SJCRH30 (cell line): ENCODE measurements at regions not wholly inside any gene's neighbourhood (a gene's known extent, or its start where the extent isn't known, plus 50 kb on each side); places are given as distances from the start of the nearest gene placed in this dataset.

ENCODE experiments used
- DNase-seq, 2 experiments: peaks; one replicate each; pipeline ENCODE4 v3.0.0-alpha.2; 2015 to 2020
- H3K27ac ChIP-seq: fragments of 250-450 bp; sonication (Bioruptor Pico); 2 replicates; pipeline ENCODE4 v1.5.1; 2020; ENCODE audit warnings: mild to moderate bottlenecking, moderate library complexity
- H3K27me3 ChIP-seq: fragments of 250-450 bp; sonication (Bioruptor Pico); 2 replicates; pipeline ENCODE4 v1.5.1; 2020; ENCODE audit warnings: mild to moderate bottlenecking, moderate library complexity
- H3K36me3 ChIP-seq: fragments of 250-450 bp; sonication (Bioruptor Pico); 2 replicates; pipeline ENCODE4 v1.5.1; 2020; ENCODE audit warnings: mild to moderate bottlenecking, moderate library complexity
- H3K4me1 ChIP-seq: fragments of 250-450 bp; sonication (Bioruptor Pico); 2 replicates; pipeline ENCODE4 v1.5.1; 2020; ENCODE audit warnings: mild to moderate bottlenecking, moderate library complexity
- H3K4me3 ChIP-seq: fragments of 250-450 bp; sonication (Bioruptor Pico); 2 replicates; pipeline ENCODE4 v1.5.1; 2020; ENCODE audit warnings: mild to moderate bottlenecking, moderate library complexity
- H3K9me3 ChIP-seq: fragments of 250-450 bp; sonication (Bioruptor Pico); replicated peaks from 2 replicates; pipeline ENCODE4 v1.5.1; 2020; ENCODE audit warnings: mild to moderate bottlenecking, moderate library complexity

DNA sequence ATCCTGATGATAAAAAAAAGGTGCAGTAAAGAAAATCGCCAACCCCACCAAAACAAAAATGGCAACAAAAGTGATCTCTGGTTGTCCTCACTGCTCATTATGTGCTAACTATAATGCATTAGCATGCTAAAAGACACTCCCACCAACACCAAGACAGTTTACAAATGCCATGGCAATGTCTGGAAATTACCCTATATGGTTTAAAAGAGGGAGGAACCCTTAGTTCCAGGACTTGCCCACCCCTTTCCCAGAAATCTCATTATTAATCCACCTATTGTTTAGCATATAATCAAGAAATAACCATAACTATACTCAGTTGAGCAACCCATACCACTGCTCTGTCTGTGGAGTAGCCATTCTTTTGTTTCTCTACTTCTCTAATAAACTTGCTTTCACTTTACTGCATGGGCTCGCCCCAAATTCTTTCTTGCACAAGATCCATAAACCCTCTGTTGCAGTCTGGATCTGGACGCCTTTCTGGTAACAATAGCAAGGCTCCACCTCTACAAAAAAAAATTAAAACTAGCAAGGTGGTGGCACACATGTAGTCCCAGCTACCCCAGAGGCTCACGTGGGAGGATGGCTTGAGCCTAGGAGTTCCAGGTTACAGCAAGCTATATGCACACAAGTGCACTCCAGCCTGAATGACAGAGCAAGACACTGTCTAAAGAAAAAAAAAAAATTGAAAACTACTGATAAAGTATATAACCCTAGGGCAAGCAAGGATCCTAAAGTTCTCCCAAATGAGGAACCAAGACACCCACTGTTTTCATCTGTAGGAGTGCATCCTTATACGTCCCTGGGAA is 278.8 kb upstream of the JARID2 start:
- Histone ChIP-seq H3K27me3 (no peaks in the 10 kb centered on the region), H3K4me3 (no peak overlapping the region), H3K4me1 (peaks cover 5% of the 10 kb centered on the region), H3K27ac (no peak overlapping the region), H3K36me3 (no peaks in the 10 kb centered on the region), H3K9me3 (no peaks in the 10 kb centered on the region)
- DNase-seq = no peak

DNA sequence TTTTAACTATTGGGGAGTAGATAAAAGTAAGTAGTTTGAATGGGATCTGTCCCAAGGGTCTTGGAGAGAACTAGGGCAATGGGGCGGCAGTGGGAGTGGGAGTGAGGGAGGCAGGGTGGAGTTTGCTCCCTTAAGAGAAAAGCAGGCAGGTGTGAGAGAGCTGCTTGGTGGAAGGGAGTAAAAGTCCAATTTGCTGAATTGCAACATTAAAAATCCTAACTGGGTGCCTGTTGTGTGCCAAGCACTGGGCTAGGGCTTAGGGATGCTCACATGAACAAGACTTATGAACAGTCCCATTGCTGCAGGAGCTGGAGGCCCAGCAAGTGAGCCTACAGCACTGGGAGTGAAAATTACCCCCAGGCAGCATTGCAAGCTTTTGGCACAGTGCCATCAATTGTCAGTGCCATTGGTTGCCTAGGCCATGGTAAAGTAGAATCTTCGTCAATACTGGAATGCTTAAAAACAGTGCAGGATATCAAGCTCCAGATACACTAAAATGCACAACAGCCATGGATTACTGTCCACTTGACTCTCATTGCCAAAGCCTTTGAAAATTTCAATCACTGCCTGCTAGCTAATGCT is 277.7 kb upstream of the JARID2 start:
- peak in 1 of 2 experiments; percentile 31 for DNase-seq
- no peak overlapping the region for H3K27ac ChIP-seq
- H3K4me3 ChIP-seq = no peak overlapping the region
- H3K9me3 ChIP-seq = no peaks in the 10 kb centered on the region
- H3K4me1 ChIP-seq = peaks cover 5% of the 10 kb centered on the region
- no peaks in the 10 kb centered on the region for H3K36me3 ChIP-seq
- no peaks in the 10 kb centered on the region for H3K27me3 ChIP-seq

DNA sequence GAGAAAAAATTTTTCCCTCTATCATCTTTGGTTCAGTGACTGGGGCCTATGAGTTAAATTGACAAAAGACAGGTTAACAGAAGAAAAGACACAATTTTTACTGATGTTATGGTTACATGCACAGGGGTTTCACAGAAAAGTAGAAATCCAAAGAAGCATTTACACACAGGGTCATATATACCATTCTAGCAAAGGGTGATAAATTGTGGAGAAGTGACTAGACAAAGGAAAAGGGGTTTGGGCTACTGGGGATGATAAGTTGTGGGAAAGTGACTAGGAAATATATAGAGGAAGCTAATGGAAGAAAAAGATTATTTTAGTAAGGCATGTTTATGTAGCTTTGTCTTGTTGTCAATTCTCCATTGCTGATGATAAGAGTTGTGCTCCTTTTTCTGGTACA is 276.7 kb upstream of the JARID2 start:
- Histone ChIP-seq H3K27me3 (no peaks in the 10 kb centered on the region), H3K27ac (no peak overlapping the region), H3K36me3 (no peaks in the 10 kb centered on the region), H3K9me3 (no peaks in the 10 kb centered on the region), H3K4me3 (no peak overlapping the region), H3K4me1 (peaks cover 5% of the 10 kb centered on the region)
- DNase-seq = no peak

DNA sequence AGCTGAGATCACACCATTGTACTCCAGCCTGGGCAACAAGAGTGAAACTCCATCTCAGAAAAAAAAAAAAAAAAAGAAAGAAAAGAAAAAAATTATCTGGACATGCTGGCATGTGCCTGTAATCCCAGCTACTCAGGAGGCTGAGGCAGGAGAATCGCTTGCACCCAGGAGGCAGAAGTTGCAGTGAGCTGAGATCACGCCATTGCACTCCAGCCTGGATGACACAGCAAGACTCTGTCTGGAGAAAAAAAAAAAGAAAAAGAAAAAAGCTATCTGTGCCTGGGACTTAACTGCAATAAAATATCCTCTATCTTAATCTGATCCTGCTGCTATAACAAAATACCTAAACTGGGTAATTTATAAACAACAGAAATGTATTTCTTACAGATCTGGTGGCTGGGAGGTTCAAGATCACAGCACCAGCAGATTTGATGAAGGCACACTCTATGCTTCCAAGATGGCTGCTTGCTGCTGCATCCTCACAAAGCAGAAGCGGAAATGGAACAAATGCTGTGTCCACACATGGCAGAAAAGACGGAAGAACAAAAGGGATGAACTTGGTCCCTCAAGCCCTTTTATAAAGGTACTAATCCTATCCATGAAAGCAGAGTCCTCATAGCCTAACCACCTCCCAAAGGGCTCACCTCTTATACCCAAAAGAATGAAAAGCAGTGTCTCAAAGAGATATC is 273.3 kb upstream of the JARID2 start:
- no peaks in the 10 kb centered on the region for H3K9me3 ChIP-seq
- H3K4me3 ChIP-seq = no peak overlapping the region

DNA sequence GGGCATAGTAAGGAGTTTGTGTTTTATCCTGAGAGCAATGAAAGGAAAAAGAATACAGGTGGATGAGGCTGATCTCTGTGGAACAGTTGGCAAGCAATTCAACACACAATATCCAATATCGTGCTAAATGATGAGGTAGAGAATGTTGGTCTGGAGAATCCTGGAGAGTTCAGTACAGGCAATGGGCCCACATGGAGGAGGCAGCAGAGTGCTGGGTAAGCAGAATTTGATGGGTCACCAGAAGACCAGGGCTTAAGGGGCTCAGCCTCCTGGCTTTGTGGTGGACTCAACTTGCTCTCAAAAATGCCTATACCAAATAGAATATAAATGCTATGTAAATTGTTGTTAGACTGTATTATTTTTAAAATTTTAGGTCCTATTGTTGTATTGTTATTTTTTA is 271.5 kb upstream of the JARID2 start:
- Histone ChIP-seq H3K4me3 (no peak overlapping the region), H3K9me3 (no peaks in the 10 kb centered on the region), H3K4me1 (0 out of 2 replicates have a peak, but pooled peaks cover 4% of the 10 kb centered on the region), H3K27me3 (no peaks in the 10 kb centered on the region), H3K27ac (no peak overlapping the region), H3K36me3 (no peaks in the 10 kb centered on the region)
- no peak for DNase-seq

More for the DNA sequence above, 273.3 kb upstream of the JARID2 start:
- DNase-seq = no peak
- no peaks in the 10 kb centered on the region for H3K27me3 ChIP-seq
- H3K4me1 ChIP-seq = 0 out of 2 replicates have a peak, but pooled peaks cover 4% of the 10 kb centered on the region
- H3K27ac ChIP-seq = no peak overlapping the region
- H3K36me3 ChIP-seq = no peaks in the 10 kb centered on the region

DNA sequence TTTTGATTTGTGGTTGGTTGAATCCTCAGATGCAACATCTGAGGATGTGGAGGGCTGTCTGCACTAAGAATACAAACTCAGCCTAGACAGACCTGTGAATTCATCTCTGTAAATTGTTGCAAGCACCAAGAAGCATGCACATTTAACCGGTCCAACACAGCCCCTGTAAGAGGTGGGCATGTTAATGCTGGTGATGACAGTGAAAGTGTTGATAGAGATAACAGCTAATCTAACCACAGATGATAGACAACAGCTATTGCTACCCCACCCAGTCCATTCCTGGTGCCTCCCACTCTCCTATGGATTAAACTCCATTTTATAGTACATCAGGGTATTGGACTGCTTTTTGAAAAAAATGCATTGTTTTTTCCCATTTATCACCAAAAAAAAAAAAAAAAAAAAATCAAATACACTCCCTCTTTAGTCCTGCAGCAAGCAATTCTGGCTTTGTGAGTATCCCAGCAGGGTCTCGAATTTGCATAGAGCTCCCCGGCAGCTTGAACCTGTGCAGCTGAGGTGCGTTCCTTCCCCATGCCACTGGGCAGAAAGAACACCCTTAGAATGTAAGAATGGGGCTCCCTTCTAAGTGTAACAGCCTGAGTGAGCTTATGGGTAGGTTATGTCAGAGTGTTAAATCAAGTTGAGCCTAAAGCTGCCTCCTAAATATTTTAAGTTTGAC is 270.9 kb upstream of the JARID2 start:
- no peak overlapping the region for H3K27ac ChIP-seq
- H3K9me3 ChIP-seq = no peaks in the 10 kb centered on the region
- no peaks in the 10 kb centered on the region for H3K36me3 ChIP-seq
- H3K4me3 ChIP-seq = no peak overlapping the region
- no peaks in the 10 kb centered on the region for H3K27me3 ChIP-seq
- DNase-seq = no peak
- 0 out of 2 replicates have a peak, but pooled peaks cover 4% of the 10 kb centered on the region for H3K4me1 ChIP-seq

DNA sequence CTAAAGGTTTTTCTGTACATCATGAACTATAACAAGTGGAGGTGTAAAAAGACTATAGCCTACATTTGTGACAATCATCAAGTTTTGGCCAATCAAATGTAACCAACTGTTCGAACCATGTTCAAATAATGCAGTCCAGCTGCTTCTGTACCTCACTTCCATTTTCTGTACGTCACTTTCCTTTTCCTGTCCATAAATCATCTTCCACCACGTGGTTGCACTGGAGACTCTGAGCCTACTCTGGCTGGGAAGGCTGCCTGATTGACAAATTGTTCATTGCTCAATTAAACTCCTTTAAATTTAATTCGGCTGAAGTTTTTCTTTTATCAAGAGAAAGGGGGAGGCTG is 270.4 kb upstream of the JARID2 start:
- Histone ChIP-seq H3K9me3 (no peaks in the 10 kb centered on the region), H3K27me3 (no peaks in the 10 kb centered on the region), H3K36me3 (no peaks in the 10 kb centered on the region), H3K4me1 (0 out of 2 replicates have a peak, but pooled peaks cover 4% of the 10 kb centered on the region), H3K4me3 (no peak overlapping the region), H3K27ac (no peak overlapping the region)
- peak in 1 of 2 experiments; percentile 34 for DNase-seq

DNA sequence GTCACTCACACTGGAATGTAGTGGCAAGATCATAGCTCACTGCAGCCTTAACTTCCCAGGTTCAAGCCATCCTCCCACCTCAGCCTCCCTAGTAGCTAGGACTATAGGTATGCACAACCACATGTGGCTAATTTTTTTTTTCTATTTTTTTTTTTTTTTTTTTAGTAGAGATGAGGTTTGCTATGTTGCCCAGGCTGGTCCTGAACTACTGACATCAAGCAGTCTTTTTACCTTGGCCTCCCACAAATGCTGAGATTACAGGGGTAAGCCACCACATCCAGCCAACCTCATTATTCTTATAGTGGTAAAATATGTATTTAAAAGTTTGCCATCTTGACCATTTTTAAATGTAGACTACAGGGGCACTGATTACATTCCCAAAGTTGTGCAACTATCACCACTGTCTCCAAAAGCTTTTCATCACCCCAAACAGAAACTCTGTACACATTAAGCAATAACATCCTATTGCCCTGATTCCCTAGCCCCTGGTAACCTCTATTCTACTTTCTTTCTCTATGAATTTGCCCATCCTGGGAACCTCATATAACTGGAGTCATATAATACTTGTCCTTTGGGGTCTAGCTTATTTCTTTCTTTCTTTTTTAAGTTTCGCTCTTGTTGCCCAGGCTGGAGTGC is 268.0 kb upstream of the JARID2 start:
- Histone ChIP-seq H3K4me3 (no peak overlapping the region), H3K4me1 (0 out of 2 replicates have a peak, but pooled peaks cover 4% of the 10 kb centered on the region), H3K27me3 (no peaks in the 10 kb centered on the region), H3K27ac (no peak overlapping the region), H3K9me3 (no peaks in the 10 kb centered on the region), H3K36me3 (no peaks in the 10 kb centered on the region)
- no peak for DNase-seq

DNA sequence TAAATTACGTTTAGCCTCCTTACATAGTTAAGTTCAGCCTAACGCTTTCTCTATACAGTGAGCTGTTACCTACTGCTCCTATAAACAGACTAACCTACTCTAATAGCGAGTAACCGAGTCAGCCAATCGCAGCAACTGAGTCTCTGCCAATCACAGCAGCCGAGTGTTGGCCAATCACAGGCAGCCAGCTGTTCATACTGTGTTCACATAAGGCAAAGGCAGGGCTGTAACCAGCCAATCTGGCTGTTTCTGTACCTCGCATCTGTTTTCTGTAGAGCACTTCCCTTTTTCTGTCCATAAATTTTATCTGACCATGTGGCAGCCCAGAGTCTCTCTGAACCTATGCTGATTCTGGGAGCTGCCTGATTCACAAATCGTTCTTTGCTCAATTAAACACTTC is 263.9 kb upstream of the JARID2 start:
- Histone ChIP-seq H3K9me3 (no peaks in the 10 kb centered on the region), H3K27ac (no peak overlapping the region), H3K36me3 (no peaks in the 10 kb centered on the region), H3K27me3 (no peaks in the 10 kb centered on the region), H3K4me3 (no peak overlapping the region), H3K4me1 (peaks cover 20% of the 10 kb centered on the region)
- no peak for DNase-seq

DNA sequence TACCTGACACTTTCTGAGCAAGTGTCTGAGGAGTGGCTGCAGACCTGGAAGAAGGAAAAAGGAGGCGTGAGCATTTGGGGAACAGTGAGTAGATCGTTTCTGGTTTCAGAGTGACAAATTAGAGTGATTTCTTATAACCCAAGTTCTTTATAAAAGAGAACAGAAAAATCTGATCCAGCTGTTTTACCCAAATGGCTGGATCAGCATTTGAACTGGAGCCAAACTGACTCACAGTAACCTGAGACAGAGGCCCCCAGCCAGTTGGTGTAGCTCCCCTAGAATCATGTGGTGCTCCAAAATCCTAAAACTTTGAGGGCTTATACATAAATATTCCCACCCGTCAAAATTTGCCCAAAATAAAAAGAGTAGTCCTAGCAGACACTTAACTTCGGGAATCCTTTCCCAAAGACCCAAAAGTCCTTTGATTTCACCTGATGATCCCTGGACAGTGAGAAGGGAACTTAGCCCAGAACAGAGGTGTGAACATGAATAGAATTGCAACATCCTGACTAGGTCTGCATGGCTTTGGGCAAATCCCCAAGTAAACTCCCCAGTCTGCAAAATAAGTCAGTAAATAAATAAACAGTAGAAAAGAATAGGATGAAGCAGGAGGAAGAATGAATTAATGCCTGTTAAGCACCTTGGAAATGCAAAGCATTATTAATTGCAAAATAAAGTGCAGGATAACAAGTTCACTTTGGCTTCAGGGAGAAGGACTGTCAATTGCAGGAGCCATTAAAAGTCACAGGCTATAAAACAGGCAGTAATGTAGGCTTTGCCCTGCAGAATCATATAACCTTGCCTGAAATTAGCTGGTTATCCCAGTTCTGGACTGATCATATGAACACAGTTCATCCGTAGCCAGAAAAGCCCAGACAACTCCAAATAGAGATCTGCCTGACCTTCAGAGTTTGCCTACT is 262.0 kb upstream of the JARID2 start:
- Histone ChIP-seq H3K4me1 (peaks cover 20% of the 10 kb centered on the region), H3K9me3 (no peaks in the 10 kb centered on the region), H3K27ac (peak overlapping the region; percentile 21), H3K36me3 (no peaks in the 10 kb centered on the region), H3K27me3 (no peaks in the 10 kb centered on the region), H3K4me3 (no peak overlapping the region)
- peak; percentile 19 to 53 for DNase-seq

DNA sequence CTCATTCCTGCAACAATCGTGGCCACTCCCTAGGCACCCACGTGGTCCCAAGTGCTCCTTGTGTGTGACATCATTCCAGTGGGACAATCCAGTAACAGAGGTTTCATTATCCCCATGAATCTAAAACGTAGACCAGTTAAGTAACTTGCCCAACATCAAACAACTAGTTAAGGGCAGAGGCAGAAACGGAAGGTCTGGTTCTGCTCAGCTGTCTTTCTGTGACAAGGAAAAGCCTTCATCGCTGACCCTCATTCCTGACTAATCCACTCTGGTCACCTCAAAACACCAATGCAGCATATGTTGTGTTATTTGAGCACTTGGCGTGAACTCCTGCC is 261.4 kb upstream of the JARID2 start:
- DNase-seq = peak; percentile 81 to 89
- no peak overlapping the region for H3K4me3 ChIP-seq

DNA sequence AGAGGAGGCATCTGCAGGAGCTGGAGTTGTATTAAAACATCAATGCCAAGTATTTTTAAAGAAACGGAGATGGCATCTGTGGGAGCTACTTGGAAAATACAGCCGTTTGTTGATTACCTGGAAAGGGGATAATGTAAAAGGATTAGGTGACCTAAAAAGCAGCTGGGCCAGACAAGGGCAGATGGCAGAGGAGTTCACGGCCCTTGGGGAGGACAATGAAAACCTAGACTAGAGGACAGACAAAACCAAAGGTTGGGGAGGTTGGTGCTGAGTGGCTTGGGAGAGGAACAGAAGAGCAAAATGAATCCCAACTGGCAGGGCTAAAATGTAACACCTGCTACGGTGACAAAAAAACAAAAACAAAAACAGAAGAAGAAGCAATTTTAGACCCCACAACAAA is 260.5 kb upstream of the JARID2 start:
- H3K4me3 ChIP-seq = no peak overlapping the region
- H3K9me3 ChIP-seq = no peaks in the 10 kb centered on the region
- H3K27ac ChIP-seq = no peak overlapping the region; the same call in 1 of the 2 replicates
- no peaks in the 10 kb centered on the region for H3K27me3 ChIP-seq
- no peak for DNase-seq
- H3K4me1 ChIP-seq = peaks cover 20% of the 10 kb centered on the region
- no peaks in the 10 kb centered on the region for H3K36me3 ChIP-seq

More for the DNA sequence above, 261.4 kb upstream of the JARID2 start:
- no peaks in the 10 kb centered on the region for H3K9me3 ChIP-seq
- H3K4me1 ChIP-seq = peaks cover 20% of the 10 kb centered on the region
- H3K36me3 ChIP-seq = no peaks in the 10 kb centered on the region
- H3K27me3 ChIP-seq = no peaks in the 10 kb centered on the region
- peak overlapping the region; percentile 21 for H3K27ac ChIP-seq

DNA sequence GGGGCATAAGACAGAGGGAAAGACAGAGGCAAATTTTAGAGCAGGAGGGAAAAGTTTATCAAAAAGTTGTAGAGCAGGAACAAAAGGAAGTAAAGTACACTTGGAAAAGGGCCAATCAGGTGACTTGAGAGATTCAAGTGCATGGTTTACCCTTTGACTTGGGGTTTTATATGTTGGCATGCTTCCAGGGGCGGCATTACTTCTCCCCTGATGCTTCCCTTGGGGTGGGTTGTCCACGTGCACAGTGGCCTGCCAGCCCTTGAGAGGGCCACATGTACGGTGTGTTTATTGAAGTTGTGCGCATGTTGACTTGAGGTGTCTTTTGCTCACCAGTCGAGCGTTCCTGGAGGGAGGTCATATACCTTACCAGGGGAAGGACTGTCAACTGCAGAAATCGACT is 259.5 kb upstream of the JARID2 start:
- Histone ChIP-seq H3K27me3 (no peaks in the 10 kb centered on the region), H3K27ac (no peak overlapping the region), H3K4me1 (peaks cover 20% of the 10 kb centered on the region), H3K4me3 (no peak overlapping the region), H3K9me3 (no peaks in the 10 kb centered on the region), H3K36me3 (no peaks in the 10 kb centered on the region)
- no peak for DNase-seq

DNA sequence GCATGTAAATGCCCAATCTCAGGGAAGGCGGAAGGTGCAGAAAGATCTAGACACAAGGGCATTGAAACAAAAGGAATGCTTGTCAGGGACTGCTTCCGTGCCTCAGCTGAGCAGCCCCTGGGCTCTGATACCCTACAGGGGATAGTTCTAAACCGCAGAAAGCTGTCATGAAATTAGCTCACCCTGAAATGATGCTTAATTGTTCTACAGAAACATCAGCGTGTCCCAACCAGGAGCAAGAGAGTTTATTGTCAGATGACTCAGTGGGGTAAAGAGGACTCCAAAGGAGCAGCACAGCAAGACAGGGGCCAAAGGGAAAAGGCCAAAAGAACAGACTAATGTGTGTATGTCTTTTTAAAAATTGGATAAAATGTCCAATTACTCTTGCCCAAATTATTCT is 258.4 kb upstream of the JARID2 start:
- H3K27ac ChIP-seq = no peak overlapping the region
- DNase-seq = no peak
- H3K4me1 ChIP-seq = peaks cover 20% of the 10 kb centered on the region
- no peak overlapping the region for H3K4me3 ChIP-seq
- no peaks in the 10 kb centered on the region for H3K36me3 ChIP-seq
- no peaks in the 10 kb centered on the region for H3K9me3 ChIP-seq
- H3K27me3 ChIP-seq = no peaks in the 10 kb centered on the region
